ENCODE measurements at regions not wholly inside any gene's neighbourhood (a gene's known extent, or its start where the extent isn't known, plus 50 kb on each side); places are given as distances from the start of the nearest gene placed in this dataset.
A peak's percentile ranks its signal among the peaks of the same experiment; 100 is the strongest.

DNA sequence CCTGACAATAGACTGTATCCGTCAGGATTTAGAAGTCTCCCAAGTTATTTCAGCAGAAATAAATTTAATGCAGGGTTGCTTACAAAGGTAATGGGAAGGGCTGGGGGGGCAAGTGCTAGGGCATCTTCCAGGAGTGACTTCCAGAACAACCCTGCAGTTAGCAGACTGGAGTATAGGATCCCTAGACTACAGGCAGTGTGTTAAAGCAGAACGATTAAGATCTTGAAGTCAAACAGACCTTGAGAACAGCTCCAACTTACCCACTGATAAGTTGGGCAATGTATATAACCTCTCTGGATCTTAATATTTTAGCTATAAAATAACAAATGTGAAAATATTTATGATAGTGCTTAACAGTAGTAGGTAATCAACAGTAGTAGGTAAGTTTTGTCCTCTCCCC is 113.6 kb upstream of the LIFR start:
- intact Hi-C loops (cut with DNase I) = loop anchor here (5.0 kb wide), 1 partner anchor 137 kb away; no protein-coding TSS in a partner anchor
- Histone ChIP-seq H3K27me3 (replicated peaks; ENCODE audit: insufficient read depth) (no peaks in the 10 kb centered on the region), H3K4me3 (no peak overlapping the region), H3K9me3 (no peaks in the 10 kb centered on the region), H3K4me1 (replicated peaks) (peaks cover 7% of the 10 kb centered on the region), H3K36me3 (no peaks in the 10 kb centered on the region), H3K27ac (peak overlapping the region; percentile 49 to 52)
- WGBS = 58% methylated on average over 2 of the region's 2 CpGs
- TF ChIP-seq POLR2A (IDR thresholded peaks at IDR 0.05) (no peak), CTCF (IDR thresholded peaks at IDR 0.05) (no peak), POLR2AphosphoS5 (IDR thresholded peaks at IDR 0.05) (no peak)
- no peak for DNase-seq (ENCODE audit: low spot score)

DNA sequence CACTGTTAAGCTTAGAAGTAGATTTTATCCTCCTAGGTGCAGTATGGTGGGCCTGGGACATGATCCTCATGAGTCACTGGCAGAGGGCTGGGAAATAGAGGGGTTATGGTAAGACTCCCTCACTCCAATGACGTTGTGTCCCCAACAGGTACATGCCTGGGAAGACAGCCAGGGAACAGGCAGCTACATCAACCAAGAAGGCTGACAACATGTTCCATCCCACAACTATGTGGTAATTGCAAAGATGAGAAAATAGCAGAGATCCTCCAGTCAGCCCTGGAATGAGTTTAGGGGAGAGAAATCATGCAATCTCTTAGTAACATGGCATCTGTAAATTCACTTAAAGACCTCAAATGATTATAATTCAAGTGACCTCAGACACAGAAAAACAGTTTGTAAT is 114.4 kb upstream of the LIFR start:
- Histone ChIP-seq H3K27ac (peak overlapping the region; percentile 49 to 52), H3K9me3 (no peaks in the 10 kb centered on the region), H3K4me1 (replicated peaks) (peaks cover 7% of the 10 kb centered on the region), H3K36me3 (no peaks in the 10 kb centered on the region), H3K27me3 (replicated peaks; ENCODE audit: insufficient read depth) (no peaks in the 10 kb centered on the region), H3K4me3 (no peak overlapping the region)
- peak; percentile 80 for DNase-seq (ENCODE audit: low spot score)
- intact Hi-C loops (cut with DNase I) = loop anchor here (5.0 kb wide), 1 partner anchor 136 kb away; no protein-coding TSS in a partner anchor
- TF ChIP-seq CTCF (IDR thresholded peaks at IDR 0.05) = no peak
- TF ChIP-seq POLR2AphosphoS5 (IDR thresholded peaks at IDR 0.05) = peak; percentile 65
- WGBS = 23% methylated on average over 1 of the region's 1 CpG

DNA sequence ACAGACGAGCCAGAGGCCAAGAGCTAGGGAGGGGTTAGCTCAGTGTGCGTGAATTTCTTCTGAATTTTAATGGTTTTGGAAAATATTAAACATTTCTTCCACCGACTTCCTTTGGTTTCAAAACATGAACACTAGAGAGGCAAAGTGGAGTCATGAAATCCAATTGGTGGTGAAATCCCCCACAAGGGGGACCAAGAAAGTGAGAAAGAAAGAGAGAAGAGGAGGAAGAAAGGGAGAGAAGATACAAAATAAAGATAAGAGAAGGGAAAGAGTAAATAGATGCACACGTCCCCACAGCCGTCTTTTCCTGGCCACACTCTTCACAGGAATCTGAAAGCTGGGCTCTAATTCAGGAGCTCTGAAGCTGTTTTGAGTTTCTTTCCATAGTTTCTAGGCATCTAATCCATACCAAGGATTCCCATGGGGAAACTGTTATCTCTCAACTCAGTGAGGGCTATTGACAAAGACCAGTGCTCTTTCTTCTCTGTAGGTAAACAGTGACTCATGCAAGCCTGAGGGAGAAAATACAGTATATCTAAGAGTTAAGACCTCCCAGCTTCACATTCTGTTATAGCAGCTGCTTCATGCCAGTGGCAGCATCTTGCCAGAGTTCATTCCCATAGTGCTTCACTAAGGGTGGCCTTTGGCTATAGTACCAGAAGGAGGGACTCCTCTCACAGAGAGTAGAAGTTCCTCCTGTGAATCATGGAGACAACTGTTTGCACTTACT is 115.8 kb upstream of the LIFR start:
- intact Hi-C loops (cut with DNase I) = loop anchor here (5.0 kb wide), 1 partner anchor 135 kb away; no protein-coding TSS in a partner anchor
- no peak for DNase-seq (ENCODE audit: low spot score)
- Histone ChIP-seq H3K4me1 (replicated peaks) (no peaks in the 10 kb centered on the region), H3K9me3 (no peaks in the 10 kb centered on the region), H3K36me3 (no peaks in the 10 kb centered on the region), H3K27me3 (replicated peaks; ENCODE audit: insufficient read depth) (no peaks in the 10 kb centered on the region), H3K4me3 (no peak overlapping the region), H3K27ac (peak overlapping the region; percentile 49 to 52)
- no peak for TF ChIP-seq POLR2A (IDR thresholded peaks at IDR 0.05)
- WGBS = 69% methylated on average over 5 of the region's 5 CpGs

DNA sequence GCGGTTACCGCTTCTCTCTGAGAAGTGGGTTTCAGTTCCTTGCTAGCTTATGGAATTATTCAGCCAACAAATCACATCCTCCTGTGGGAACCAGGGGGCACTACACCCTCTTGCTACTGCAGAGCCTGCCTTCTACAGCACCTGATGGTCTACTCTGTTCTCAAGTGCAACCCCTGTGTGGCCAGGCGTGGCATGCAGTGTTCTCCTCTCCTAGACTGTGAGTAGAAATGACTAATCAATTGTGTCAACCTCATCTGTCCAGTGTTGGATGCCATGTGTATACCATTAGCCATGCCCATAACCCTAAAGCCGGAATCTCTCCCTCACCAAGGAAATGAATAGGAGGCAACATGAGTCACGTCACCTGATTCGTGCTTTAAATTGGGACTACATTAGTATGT is 117.2 kb upstream of the LIFR start:
- 98% methylated on average over 6 of the region's 6 CpGs for WGBS
- TF ChIP-seq POLR2AphosphoS5 (IDR thresholded peaks at IDR 0.05) (no peak), CTCF (IDR thresholded peaks at IDR 0.05) (no peak), POLR2A (IDR thresholded peaks at IDR 0.05) (no peak)
- Histone ChIP-seq H3K27ac (no peak overlapping the region), H3K4me3 (no peak overlapping the region), H3K27me3 (replicated peaks; ENCODE audit: insufficient read depth) (no peaks in the 10 kb centered on the region), H3K36me3 (no peaks in the 10 kb centered on the region), H3K4me1 (replicated peaks) (no peaks in the 10 kb centered on the region), H3K9me3 (no peaks in the 10 kb centered on the region)
- intact Hi-C loops (cut with DNase I) = loop anchor here (5.0 kb wide), 1 partner anchor 134 kb away; no protein-coding TSS in a partner anchor
- DNase-seq (ENCODE audit: low spot score) = no peak

DNA sequence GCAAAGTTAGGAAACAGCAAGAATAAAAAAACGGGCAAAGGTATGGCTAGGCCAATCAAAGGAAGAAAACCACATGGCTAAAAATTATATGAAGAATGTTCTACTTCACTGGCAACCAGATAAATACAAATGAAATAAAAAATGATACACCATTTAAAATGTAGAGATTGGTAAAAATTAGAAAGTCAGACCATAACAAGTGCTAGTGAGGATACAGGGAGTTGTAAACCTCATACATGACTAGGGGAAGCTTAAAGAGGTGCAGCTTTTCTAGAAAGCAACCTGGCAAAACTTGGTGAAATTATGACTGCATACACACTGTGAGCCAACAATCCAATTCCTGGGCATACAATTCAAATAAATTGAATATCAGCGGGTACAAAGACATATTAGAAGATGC is 119.0 kb upstream of the LIFR start:
- Histone ChIP-seq H3K27ac (no peak overlapping the region), H3K4me3 (no peak overlapping the region), H3K4me1 (replicated peaks) (no peaks in the 10 kb centered on the region), H3K27me3 (replicated peaks; ENCODE audit: insufficient read depth) (no peaks in the 10 kb centered on the region), H3K36me3 (no peaks in the 10 kb centered on the region), H3K9me3 (no peaks in the 10 kb centered on the region)
- no peak for TF ChIP-seq CTCF (IDR thresholded peaks at IDR 0.05)
- TF ChIP-seq POLR2A (IDR thresholded peaks at IDR 0.05) = no peak
- no peak for TF ChIP-seq POLR2AphosphoS5 (IDR thresholded peaks at IDR 0.05)
- intact Hi-C loops (cut with DNase I) = no loop called here
- DNase-seq (ENCODE audit: low spot score) = no peak
- 97% methylated on average over 2 of the region's 2 CpGs for WGBS
